HCT116 (cell line): ENCODE measurements at regions not wholly inside any gene's neighbourhood (a gene's known extent, or its start where the extent isn't known, plus 50 kb on each side); places are given as distances from the start of the nearest gene placed in this dataset.

Experiments used
- CBX3 ChIP-seq: IDR thresholded peaks from 2 replicates; pipeline ENCODE4 v1.6.1; 2012; ENCODE audit warnings: low read depth
- CEBPB ChIP-seq: IDR thresholded peaks from 2 replicates; pipeline ENCODE4 v1.6.1; 2012; ENCODE audit warnings: low read depth
- EGR1 ChIP-seq: IDR thresholded peaks from 2 replicates; pipeline ENCODE4 v1.6.1; 2012; ENCODE audit warnings: low read depth
- EZH2 ChIP-seq: fragments of 200-600 bp; sonication (generic); IDR thresholded peaks from 2 replicates; pipeline ENCODE4 v1.6.1; 2017; ENCODE audit warnings: antibody characterized with exemption, mixed run types
- EZH2phosphoT487 ChIP-seq: fragments of 200-600 bp; IDR thresholded peaks from 2 replicates; pipeline ENCODE4 v1.6.1; 2018; ENCODE audit warnings: antibody characterized with exemption, borderline replicate concordance
- JUND ChIP-seq: IDR thresholded peaks from 2 replicates; pipeline ENCODE4 v1.6.1; 2012
- POLR2A ChIP-seq: IDR thresholded peaks from 2 replicates; pipeline ENCODE4 v1.7.0; 2011; ENCODE audit warnings: borderline replicate concordance; ENCODE audit not compliant: insufficient read depth, insufficient read length; ENCODE audit errors: extremely low read depth
- POLR2AphosphoS5 ChIP-seq: IDR thresholded peaks from 2 replicates; pipeline ENCODE4 v1.6.1; 2011; ENCODE audit warnings: mild to moderate bottlenecking, low read depth, low read length, moderate library complexity
- RAD21 ChIP-seq: IDR thresholded peaks from 2 replicates; pipeline ENCODE4 v1.6.1; 2012; ENCODE audit warnings: low read depth, mild to moderate bottlenecking
- SIN3A ChIP-seq: IDR thresholded peaks from 2 replicates; pipeline ENCODE4 v1.6.1; 2012; ENCODE audit warnings: low read depth
- SP1 ChIP-seq: IDR thresholded peaks from 2 replicates; pipeline ENCODE4 v1.6.1; 2012; ENCODE audit warnings: low read depth
- ZNF274 ChIP-seq: fragments of 200-500 bp; sonication (Bioruptor generic); IDR thresholded peaks from 2 replicates; pipeline ENCODE4 v1.6.1; 2014; ENCODE audit warnings: mild to moderate bottlenecking, low read depth, low read length, inconsistent platforms
- TF ChIP-seq, protein P1 (sequence below), 3 experiments: fragments of 200-600 bp in 1 of 3; sonication (generic) in 1 of 3; IDR thresholded peaks in 2 of 3; conservative IDR thresholded peaks in 1 of 3; 2 replicates each; pipeline ENCODE4 v1.5.1; 2012 to 2017; ENCODE audit warnings: low read depth in 2 of 3, low read length in 2 of 3, antibody characterized with exemption in 1 of 3, borderline replicate concordance in 1 of 3, control low read depth in 1 of 3, mild to moderate bottlenecking in 1 of 3, mixed read lengths in 1 of 3, mixed run types in 1 of 3, moderate library complexity in 1 of 3; ENCODE audit not compliant: insufficient read depth in 1 of 3
- TF ChIP-seq, protein P2 (sequence below): IDR thresholded peaks from 2 replicates; pipeline ENCODE4 v1.6.1; 2012

DNA sequence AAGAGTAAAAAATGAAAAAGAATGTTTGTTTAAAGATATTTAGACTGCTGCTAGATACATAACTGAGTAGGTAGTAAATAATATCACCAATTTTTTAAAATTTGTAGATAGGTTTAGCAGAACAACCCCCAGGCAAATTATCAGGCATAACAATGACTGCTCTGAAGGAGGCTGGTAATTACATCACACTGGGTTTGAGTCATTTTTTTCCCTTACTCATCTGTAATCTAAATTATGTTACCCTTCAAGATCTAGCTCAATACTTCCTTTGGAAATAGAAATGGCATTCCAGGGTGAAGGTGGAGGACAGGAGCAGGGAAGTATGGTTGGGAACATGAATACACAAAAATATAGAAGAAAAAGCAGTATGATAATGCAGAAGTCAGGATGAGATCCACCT, 431.6 kb upstream of the MAOA start:
- TF ChIP-seq, protein P1, sequence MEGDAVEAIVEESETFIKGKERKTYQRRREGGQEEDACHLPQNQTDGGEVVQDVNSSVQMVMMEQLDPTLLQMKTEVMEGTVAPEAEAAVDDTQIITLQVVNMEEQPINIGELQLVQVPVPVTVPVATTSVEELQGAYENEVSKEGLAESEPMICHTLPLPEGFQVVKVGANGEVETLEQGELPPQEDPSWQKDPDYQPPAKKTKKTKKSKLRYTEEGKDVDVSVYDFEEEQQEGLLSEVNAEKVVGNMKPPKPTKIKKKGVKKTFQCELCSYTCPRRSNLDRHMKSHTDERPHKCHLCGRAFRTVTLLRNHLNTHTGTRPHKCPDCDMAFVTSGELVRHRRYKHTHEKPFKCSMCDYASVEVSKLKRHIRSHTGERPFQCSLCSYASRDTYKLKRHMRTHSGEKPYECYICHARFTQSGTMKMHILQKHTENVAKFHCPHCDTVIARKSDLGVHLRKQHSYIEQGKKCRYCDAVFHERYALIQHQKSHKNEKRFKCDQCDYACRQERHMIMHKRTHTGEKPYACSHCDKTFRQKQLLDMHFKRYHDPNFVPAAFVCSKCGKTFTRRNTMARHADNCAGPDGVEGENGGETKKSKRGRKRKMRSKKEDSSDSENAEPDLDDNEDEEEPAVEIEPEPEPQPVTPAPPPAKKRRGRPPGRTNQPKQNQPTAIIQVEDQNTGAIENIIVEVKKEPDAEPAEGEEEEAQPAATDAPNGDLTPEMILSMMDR (IDR thresholded peaks at IDR 0.05 in 2 of 3, conservative IDR thresholded peaks at IDR 0.05 in 1 of 3; ENCODE audit: borderline replicate concordance in 1 of 3, insufficient read depth in 1 of 3, low read depth in 2 of 3, low read length in 2 of 3), result no peak
- TF ChIP-seq EZH2, result no peak
- no peak for TF ChIP-seq EGR1
- no peak for TF ChIP-seq POLR2AphosphoS5
- TF ChIP-seq ZNF274, result no peak
- no peak for TF ChIP-seq CBX3
- no peak for TF ChIP-seq JUND
- TF ChIP-seq, protein P2, sequence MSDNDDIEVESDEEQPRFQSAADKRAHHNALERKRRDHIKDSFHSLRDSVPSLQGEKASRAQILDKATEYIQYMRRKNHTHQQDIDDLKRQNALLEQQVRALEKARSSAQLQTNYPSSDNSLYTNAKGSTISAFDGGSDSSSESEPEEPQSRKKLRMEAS, result no peak
- TF ChIP-seq POLR2A, result no peak
- TF ChIP-seq SIN3A, result no peak
- no peak for TF ChIP-seq CEBPB
- no peak for TF ChIP-seq RAD21
- no peak for TF ChIP-seq SP1
- no peak for TF ChIP-seq EZH2phosphoT487
